ENCODE measurements at regions not wholly inside any gene's neighbourhood (a gene's known extent, or its start where the extent isn't known, plus 50 kb on each side); places are given as distances from the start of the nearest gene placed in this dataset.
"Not testable (repeated sequence)": the region's sequence is repeated elsewhere in the genome, so short reads cannot be mapped to it uniquely, and the experiment has no call there.

- in situ Hi-C loops (cut with HindIII; ENCODE audit: low sequenced_read_pairs) = no loop called here
Measured at GRCh38 chr2:64742678-64743077, 89.0 kb upstream of the SERTAD2 start.

- in situ Hi-C loops (cut with HindIII; ENCODE audit: low sequenced_read_pairs) = no loop called here
Measured at GRCh38 chr2:64743739-64744330, 90.1 kb upstream of the SERTAD2 start.

DNA sequence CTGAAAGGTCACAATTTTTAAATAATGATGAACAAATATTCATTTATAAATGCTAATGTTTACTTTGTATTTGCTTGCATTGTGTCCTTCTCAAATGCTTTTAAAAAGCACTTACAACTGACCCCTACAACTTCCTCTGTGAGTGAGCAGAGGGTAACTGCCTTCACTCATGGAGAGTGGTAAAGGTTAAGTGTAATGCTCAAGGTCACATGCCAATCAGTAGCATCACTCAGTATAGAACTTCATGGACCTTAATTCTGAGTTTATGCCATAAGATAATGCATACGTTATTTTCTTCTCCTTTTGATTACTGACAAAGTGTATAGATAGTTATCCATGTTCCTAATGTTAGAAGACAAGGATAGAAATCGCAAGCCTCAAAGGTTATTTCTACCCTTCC is 91.8 kb upstream of the SERTAD2 start:
- in situ Hi-C loops (cut with HindIII; ENCODE audit: low sequenced_read_pairs) = no loop called here

DNA sequence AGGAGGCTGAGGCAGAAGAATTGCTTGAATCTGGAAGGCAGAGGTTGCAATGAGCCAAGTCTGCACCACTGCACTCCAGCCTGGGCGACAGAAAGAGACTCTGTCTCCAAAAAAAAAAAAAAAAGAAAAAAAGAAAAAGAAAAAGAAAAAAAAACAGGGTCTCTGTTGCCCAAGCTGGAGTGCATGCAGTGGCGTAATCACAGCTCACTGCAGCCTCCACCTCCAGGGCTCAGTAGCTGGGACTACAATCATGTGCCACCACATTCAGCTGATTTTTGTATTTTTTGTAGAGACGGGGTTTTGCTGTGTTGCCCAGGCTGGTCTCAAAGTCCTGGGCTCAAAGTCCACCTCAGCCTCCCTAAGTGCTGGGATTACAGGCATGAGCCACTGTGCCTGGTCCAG is 94.0 kb upstream of the SERTAD2 start:
- in situ Hi-C loops (cut with HindIII; ENCODE audit: low sequenced_read_pairs) = not testable (repeated sequence)

DNA sequence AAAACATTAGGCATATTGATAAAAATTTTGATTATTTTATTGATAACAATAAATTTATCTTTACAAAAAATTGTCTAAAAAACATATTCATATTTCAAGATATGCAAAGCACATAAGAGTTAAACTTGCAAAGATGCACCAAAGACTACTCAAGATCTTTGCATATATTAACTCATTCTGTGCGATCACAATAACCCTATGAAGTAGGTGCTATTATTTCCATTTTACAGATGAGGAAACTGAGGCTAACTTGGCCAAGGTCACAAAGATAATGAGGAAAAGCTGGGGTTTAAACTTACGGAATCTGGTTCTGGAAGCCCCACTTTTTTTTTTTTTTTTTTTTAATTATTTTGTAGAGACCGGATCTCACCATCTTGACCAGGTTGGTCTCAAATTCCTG is 94.4 kb upstream of the SERTAD2 start:
- in situ Hi-C loops (cut with HindIII; ENCODE audit: low sequenced_read_pairs) = no loop called here

DNA sequence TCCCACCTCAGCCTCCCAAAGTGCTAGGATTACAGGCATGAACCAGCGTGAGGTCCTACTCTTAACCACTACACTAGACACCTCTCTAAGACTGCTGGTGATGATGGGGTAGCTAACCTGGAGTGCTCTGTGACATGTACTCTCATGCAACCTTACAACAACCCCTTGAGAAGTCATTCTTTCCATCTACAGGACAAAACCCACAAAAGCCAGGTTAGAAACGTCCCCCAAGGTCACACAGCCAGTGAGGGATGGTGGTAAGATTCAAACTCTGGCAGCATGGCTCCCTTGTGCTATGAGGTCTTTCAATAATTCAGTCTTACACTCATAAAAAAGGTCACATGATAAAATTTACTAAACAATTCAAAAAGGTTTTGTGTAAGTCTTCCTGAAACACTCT is 94.8 kb upstream of the SERTAD2 start:
- in situ Hi-C loops (cut with HindIII; ENCODE audit: low sequenced_read_pairs) = no loop called here

DNA sequence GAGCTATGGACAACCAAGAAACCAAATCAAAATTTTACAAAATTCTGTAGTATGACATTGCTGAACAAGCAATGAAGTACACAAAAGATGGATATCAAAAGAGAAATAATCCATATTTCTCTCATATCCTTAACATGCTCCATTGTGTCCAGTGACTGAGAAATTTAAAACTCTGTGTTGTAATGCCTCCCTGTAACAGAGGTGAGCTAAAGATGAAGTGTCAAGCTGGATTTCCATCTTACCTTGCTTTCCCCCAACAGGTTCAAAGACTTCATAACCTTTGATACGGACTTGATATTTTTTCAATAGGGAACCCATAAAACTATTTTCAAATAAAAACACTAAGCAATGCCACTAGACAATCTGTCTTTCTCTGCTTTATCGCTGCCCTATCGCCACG is 95.7 kb upstream of the SERTAD2 start:
- in situ Hi-C loops (cut with HindIII; ENCODE audit: low sequenced_read_pairs) = no loop called here

- in situ Hi-C loops (cut with HindIII; ENCODE audit: low sequenced_read_pairs) = no loop called here
Measured at GRCh38 chr2:64750001-64750816, 96.5 kb upstream of the SERTAD2 start.

GRCh38 chr2:64750817-64751285 is 97.1 kb upstream of the SERTAD2 start:
- in situ Hi-C loops (cut with HindIII; ENCODE audit: low sequenced_read_pairs) = no loop called here

GRCh38 chr2:64751286-64752260 is 97.9 kb upstream of the SERTAD2 start:
- in situ Hi-C loops (cut with HindIII; ENCODE audit: low sequenced_read_pairs) = no loop called here

DNA sequence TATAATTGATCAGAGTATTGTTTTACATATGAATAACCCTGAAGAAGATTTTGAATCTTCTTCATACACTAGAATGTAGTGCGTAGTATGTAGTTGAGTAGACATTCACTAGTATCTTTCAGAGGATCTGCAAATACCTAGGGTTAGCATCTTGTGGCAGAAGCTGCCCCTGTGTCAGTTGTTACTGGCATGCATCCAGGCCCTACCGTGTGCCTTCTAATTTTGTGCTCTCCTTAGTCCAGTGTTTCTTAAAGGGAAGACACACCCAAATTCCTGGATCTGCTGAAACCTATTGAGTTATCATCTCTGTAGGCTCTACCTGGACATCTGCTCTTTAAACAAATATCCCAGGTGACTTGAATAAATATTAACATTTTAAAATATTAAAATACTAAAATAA is 99.7 kb upstream of the SERTAD2 start:
- in situ Hi-C loops (cut with HindIII; ENCODE audit: low sequenced_read_pairs) = no loop called here

DNA sequence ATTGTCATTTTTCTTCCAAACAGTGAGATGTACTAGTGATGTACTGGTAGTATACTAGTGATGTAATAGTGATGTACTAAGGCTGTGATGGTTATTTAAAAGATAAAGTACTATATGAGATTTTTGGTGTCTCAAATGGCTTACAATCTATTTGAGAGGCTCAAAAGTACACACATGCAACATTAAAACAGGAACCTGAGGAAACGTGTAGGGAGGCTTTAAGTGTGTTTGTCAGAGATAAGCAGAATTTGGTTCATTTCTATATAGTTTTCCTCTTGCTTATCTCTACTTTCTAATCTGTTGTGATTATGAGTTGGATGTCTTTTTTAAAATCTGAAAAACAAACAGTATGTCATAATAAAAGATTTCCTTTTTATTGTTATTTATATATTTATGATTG is 100.9 kb upstream of the SERTAD2 start:
- in situ Hi-C loops (cut with HindIII; ENCODE audit: low sequenced_read_pairs) = no loop called here

DNA sequence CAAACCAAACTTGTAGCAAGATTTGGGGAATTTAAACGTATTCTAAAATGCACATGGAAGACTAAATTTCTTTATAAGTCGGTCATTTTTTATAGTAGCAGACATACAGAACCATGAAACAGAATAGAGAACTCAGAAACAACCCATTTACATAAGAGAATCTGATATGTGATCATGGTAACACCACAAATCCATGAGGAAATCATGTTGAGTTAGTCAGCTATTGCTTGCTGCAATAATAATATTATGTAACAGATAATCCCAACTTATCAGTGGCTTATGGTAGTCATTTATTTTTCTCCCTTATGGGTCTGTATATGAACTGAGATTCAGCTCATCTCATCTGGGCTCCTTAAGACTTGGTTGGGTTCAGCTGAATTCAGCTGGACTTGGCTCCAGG is 103.4 kb upstream of the SERTAD2 start:
- in situ Hi-C loops (cut with HindIII; ENCODE audit: low sequenced_read_pairs) = no loop called here

DNA sequence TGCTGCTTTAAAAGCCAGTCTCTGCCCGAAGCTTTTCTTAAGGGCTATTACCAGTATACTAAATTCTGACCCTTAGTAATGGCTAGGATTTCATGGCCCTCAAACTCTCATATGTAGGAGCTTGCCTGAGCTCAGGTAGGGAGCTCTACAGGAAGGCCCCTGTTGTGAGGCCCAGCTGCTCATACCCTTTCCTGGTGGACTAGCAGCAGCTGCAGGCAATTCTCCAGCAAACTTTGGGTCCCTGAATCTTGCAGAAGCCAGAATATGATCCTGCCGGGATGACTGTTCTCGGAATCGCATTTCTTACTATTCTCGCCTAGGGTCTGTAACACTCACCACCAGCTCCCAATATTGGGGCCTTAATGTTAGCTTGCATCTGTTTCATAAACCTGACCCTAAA is 106.4 kb upstream of the SERTAD2 start:
- in situ Hi-C loops (cut with HindIII; ENCODE audit: low sequenced_read_pairs) = no loop called here

DNA sequence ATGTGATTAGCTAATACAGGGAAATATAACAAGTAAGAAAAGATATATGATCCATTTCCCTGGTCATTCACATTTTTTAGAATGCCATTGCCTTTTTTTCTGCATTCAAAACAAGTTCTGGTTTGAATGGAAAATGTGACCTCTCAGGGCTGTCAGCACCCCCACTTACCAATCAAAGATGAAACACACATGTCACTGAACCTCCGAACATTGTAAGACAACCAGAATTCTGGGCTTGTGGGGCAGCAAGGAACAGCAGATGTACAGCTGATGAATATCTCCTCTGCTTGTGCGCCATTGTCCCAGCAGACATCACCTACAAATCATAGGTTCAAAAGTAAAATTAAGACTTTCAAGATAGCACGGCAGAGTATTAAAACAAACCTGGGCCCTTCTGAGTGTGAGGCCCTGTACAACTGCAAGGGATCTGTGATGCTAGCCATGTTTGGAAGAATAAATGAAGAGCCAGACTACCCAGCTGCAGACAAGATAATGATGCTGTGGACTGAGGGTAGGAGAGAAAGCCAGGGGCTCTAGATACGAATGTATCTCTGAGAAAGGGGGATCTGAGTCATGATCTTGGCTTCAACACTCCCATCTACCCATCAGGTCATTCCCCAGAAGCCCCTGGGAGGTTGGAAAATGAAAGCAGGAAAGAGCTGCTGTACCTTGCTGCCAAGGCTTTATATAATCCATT is 108.7 kb upstream of the SERTAD2 start:
- in situ Hi-C loops (cut with HindIII; ENCODE audit: low sequenced_read_pairs) = no loop called here

- in situ Hi-C loops (cut with HindIII; ENCODE audit: low sequenced_read_pairs) = no loop called here
Measured at GRCh38 chr2:64763126-64763525, 109.4 kb upstream of the SERTAD2 start.

DNA sequence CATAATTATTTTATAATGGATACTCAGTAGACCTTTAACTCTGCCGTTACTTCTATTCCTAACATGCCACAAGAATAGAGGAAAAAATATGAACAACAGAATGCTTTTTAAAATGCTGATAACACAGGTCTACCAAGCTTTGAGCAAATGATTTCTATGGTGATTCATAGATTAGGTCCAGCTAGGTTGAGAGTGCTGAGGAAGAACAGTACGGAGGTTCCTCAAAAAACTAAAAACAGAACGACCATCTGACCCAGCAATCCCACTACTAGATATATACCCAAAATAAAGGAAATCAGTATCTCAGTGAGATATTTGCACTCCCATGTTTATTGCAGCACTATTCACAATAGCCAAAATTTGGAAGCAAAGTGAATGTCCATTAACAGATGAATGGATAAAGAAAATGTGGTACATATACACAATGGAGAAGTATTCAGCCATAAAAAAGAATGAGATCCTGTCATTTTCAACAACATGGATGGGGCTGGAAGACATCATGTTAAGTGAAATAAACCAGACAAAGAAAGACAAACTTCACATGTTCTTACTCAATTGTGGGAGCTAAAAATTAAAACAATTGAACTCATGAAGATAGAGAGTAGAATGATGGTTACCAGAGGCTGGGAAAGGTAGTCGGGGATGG is 111.6 kb upstream of the SERTAD2 start:
- in situ Hi-C loops (cut with HindIII; ENCODE audit: low sequenced_read_pairs) = no loop called here

- in situ Hi-C loops (cut with HindIII; ENCODE audit: low sequenced_read_pairs) = no loop called here
Measured at GRCh38 chr2:64766841-64767669, 113.3 kb upstream of the SERTAD2 start.

DNA sequence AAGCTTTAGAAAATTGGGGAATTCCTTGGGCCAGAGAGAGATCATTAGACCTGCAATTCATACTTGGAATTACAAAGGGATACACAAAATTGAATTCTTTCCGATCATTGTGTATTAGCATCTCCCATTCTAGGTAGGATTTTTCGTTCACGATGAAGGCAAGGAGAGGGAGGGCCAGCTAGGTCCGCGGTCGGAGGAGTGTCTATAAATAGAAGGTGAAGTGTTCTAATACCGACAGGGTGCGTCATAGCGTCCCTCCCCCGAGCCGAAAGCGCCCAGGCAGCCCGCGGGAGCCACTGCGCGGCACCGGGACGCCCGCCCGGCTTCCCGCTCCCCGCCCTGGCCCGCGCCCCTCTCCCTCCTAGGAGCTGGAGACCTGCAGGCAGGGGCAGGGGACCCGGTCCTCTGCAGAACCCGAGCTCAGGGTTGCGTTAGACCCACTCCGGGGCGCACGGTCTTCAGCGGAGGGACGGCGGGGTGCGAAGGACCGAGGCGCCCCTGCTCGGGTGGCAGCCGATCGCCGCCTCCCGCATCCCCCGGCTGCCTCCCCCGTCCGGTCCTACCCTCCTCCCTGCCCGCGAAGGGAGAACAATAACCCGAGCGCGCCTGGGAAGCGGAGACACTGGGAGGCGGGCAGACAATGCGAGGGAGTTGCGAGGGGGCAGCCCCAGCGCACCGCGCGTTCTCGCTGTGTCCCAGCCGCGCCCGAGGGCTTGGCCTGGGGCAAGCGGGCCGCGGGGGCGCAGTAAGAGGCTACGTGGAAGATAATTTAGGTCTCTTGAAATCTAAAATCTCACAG is 114.2 kb upstream of the SERTAD2 start:
- in situ Hi-C loops (cut with HindIII; ENCODE audit: low sequenced_read_pairs) = no loop called here

Measured in DLD1 (cell line).